ENCODE measurements at regions not wholly inside any gene's neighbourhood (a gene's known extent, or its start where the extent isn't known, plus 50 kb on each side); places are given as distances from the start of the nearest gene placed in this dataset.

DNA sequence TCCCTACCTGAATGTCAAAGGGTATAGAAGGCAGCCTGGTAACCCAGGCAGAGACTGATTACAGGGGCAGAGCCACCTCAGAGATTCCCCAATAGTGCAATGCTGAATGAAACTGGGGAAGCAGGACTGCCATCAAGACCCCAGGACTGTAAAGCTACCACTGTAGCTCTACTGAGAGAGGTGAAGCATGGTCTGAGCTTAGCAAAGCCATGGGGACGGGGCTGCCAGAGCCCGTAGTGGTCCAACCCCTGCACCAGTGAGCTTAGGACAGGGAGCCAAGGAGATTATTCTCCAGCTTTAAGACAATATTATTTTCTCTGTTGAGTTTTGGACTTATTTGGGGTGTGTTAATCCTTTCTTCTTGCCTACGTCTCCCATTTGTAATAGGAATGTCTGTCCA lies 679.3 kb upstream of the GRAMD2B start:
- TF ChIP-seq, protein P1, sequence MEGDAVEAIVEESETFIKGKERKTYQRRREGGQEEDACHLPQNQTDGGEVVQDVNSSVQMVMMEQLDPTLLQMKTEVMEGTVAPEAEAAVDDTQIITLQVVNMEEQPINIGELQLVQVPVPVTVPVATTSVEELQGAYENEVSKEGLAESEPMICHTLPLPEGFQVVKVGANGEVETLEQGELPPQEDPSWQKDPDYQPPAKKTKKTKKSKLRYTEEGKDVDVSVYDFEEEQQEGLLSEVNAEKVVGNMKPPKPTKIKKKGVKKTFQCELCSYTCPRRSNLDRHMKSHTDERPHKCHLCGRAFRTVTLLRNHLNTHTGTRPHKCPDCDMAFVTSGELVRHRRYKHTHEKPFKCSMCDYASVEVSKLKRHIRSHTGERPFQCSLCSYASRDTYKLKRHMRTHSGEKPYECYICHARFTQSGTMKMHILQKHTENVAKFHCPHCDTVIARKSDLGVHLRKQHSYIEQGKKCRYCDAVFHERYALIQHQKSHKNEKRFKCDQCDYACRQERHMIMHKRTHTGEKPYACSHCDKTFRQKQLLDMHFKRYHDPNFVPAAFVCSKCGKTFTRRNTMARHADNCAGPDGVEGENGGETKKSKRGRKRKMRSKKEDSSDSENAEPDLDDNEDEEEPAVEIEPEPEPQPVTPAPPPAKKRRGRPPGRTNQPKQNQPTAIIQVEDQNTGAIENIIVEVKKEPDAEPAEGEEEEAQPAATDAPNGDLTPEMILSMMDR (IDR thresholded peaks at IDR 0.05 in 4 of 5, conservative IDR thresholded peaks at IDR 0.05 in 1 of 5), result no peak
- no peak for TF ChIP-seq POLR2A (IDR thresholded peaks at IDR 0.05)

Measured in gastrocnemius medialis (tissue), 4 donors.